Thyroid gland (tissue), 4 donors: ENCODE measurements at regions not wholly inside any gene's neighbourhood (a gene's known extent, or its start where the extent isn't known, plus 50 kb on each side); places are given as distances from the start of the nearest gene placed in this dataset.
A peak's percentile ranks its signal among the peaks of the same experiment; 100 is the strongest.

Experiments used
- DNase-seq, 2 donors: peaks; one replicate each; pipeline ENCODE4 v3.0.0-alpha.2; 2019
- H3K27ac ChIP-seq, 3 donors: fragments of 200-600 bp; sonication (generic); 1 replicate in 2 of 3; 2 replicates in 1 of 3; pipeline ENCODE4 v1.5.1; 2016 to 2019; ENCODE audit warnings: mild to moderate bottlenecking in 1 of 3, moderate library complexity in 1 of 3
- H3K27me3 ChIP-seq: fragments of 200-600 bp; sonication (generic); one replicate; pipeline ENCODE4 v1.5.1; 2019
- H3K36me3 ChIP-seq, 2 donors: fragments of 200-600 bp; sonication (generic); one replicate each; pipeline ENCODE4 v1.5.1; 2016 to 2019
- H3K4me1 ChIP-seq, 2 donors: fragments of 200-600 bp; sonication (generic); one replicate each; pipeline ENCODE4 v1.5.1; 2017 to 2019
- H3K4me3 ChIP-seq, 3 donors: fragments of 200-600 bp; sonication (generic); replicated peaks in 1 of 3; 1 replicate in 2 of 3; 2 replicates in 1 of 3; pipeline ENCODE4 v1.5.1; 2016; ENCODE audit warnings: mild to moderate bottlenecking in 1 of 3
- H3K9me3 ChIP-seq: fragments of 200-600 bp; sonication (generic); one replicate; pipeline ENCODE4 v1.5.1; 2017
- POLR2A ChIP-seq, 2 donors: fragments of 450-650 bp; IDR thresholded peaks; one replicate each; pipeline ENCODE4 v1.6.1; 2017; ENCODE audit warnings: antibody characterized with exemption in 2 of 2, mild to moderate bottlenecking in 2 of 2, moderate library complexity in 1 of 2
- WGBS, 2 donors: methylation state at CpG; one replicate each; pipeline ENCODE4 v1.1.5; 2017; 5-methylcytosine and 5-hydroxymethylcytosine counted together
- intact Hi-C: fragments of 100-400 bp; cut with DNase I; formaldehyde crosslinking; loops from one replicate; pipeline ENCODE4 v1.15.1; 2023
- TF ChIP-seq, protein P1 (sequence below), 6 experiments: fragments of 200-600 bp in 3 of 6; fragments of 450-650 bp in 3 of 6; sonication (generic) in 3 of 6; IDR thresholded peaks; one replicate each; pipeline ENCODE4 v1.5.1; 2016 to 2019; ENCODE audit warnings: antibody characterized with exemption in 6 of 6, mild to moderate bottlenecking in 2 of 6, inconsistent platforms in 1 of 6, moderate library complexity in 1 of 6

DNA sequence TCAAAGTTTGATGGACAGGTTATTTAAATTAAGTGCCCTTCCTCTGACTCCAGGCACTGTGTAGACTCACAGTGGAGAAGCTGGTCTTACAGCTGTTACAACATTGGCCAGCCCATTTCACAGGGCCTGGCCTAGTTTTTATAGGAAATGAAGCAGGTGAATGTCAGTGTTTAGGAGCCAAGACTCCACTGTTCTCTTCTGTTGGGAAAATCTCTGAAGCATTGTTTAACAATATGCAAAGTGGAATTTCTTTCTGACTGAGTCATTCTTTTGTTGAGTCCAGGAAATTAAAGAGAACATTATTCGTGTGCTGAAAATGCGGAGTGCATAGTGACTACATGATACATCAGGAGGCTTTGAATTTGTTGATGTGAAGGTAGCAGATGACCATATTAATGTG lies 64.7 kb downstream of the ARRDC4 start:
- H3K27ac ChIP-seq = no peak overlapping the region
- intact Hi-C loops = no loop called here
- WGBS, 2 donors = 73 to 84% methylated on average over 2 of the region's 2 CpGs
- H3K4me3 ChIP-seq = no peak overlapping the region
- H3K27me3 ChIP-seq = no peaks in the 10 kb centered on the region
- H3K4me1 ChIP-seq = peaks cover 0 to 8% of the 10 kb centered on the region in 2 donors
- no peaks in the 10 kb centered on the region for H3K9me3 ChIP-seq
- no peak for TF ChIP-seq POLR2A (IDR thresholded peaks at IDR 0.05)
- TF ChIP-seq, protein P1, sequence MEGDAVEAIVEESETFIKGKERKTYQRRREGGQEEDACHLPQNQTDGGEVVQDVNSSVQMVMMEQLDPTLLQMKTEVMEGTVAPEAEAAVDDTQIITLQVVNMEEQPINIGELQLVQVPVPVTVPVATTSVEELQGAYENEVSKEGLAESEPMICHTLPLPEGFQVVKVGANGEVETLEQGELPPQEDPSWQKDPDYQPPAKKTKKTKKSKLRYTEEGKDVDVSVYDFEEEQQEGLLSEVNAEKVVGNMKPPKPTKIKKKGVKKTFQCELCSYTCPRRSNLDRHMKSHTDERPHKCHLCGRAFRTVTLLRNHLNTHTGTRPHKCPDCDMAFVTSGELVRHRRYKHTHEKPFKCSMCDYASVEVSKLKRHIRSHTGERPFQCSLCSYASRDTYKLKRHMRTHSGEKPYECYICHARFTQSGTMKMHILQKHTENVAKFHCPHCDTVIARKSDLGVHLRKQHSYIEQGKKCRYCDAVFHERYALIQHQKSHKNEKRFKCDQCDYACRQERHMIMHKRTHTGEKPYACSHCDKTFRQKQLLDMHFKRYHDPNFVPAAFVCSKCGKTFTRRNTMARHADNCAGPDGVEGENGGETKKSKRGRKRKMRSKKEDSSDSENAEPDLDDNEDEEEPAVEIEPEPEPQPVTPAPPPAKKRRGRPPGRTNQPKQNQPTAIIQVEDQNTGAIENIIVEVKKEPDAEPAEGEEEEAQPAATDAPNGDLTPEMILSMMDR (IDR thresholded peaks at IDR 0.05) = no peak
- no peaks in the 10 kb centered on the region for H3K36me3 ChIP-seq
- no peak for DNase-seq

DNA sequence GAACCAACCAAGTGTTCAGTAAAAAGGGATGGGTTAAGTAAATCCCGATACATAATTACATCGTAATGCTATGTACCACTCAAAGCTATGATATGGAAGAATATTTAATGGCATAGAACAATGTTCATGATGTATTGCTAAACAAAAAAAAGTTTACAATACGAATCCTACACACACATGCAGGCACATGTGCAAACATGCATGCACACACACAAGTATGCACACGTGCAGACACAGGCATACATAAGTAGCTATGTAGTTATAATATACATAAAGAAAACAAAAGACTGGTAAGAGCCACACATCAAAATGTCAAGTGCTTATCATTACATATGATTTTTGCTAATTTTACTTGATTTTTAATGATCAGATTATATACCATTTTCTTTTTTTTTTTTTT lies 74.2 kb downstream of the ARRDC4 start:
- no peak overlapping the region for H3K4me3 ChIP-seq
- no peaks in the 10 kb centered on the region for H3K9me3 ChIP-seq
- no peak for DNase-seq
- no peaks in the 10 kb centered on the region for H3K36me3 ChIP-seq
- no peaks in the 10 kb centered on the region for H3K27me3 ChIP-seq
- intact Hi-C loops = no loop called here
- H3K27ac ChIP-seq = no peak overlapping the region
- 76 to 77% methylated on average over 4 of the region's 4 CpGs for WGBS, 2 donors
- no peak for TF ChIP-seq POLR2A (IDR thresholded peaks at IDR 0.05)
- TF ChIP-seq, protein P1 (IDR thresholded peaks at IDR 0.05) = no peak
- peaks cover 0 to 8% of the 10 kb centered on the region in 2 donors for H3K4me1 ChIP-seq

DNA sequence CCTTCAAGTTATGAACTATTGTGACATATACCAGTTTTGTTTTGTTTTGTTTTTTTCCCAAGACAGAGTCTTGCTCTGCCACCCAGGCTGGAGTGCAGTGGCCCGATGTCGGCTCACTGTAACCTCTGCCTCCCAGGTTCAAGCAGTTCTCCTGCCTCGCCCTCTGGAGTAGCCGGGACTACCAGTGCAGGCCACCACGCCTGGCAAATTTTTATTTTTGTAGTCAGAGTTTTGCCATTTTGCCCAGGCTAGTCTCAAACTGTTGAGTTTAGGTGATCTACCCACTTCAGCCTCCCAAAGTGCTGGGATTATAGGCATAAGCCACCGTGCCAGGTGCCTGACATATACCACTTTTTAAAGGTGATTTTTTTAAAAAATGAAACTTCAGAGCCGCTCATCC lies 74.6 kb downstream of the ARRDC4 start:
- intact Hi-C loops = no loop called here
- H3K4me3 ChIP-seq = no peak overlapping the region
- WGBS, 2 donors = 80% methylated on average over 7 of the region's 7 CpGs

DNA sequence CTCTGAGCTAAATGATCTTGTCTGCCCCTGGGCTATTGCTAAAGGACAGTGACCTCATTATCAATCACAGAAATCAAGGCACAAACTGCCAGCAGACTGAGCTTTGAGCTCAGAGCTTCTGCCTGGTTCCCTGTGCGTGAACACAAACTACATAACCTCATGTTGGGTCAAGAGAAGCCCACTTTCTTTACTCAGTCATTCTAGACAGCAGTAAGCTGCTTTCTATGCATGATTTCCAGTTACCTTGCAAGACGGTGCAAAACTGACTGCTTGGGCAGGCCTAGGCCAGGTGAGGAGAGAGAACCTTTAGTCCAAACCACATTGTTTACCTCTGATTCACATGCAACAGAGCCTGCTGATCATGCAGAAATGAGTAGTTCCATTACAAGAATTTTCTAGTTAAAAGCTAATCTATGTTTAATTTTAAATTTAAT lies 75.1 kb downstream of the ARRDC4 start:
- Histone ChIP-seq H3K27me3 (no peaks in the 10 kb centered on the region), H3K4me1 (peaks cover 0 to 16% of the 10 kb centered on the region in 2 donors), H3K4me3 (no peak overlapping the region), H3K27ac (no peak overlapping the region), H3K36me3 (no peaks in the 10 kb centered on the region), H3K9me3 (no peaks in the 10 kb centered on the region)
- DNase-seq = no peak
- WGBS, 2 donors = 87 to 92% methylated on average over 2 of the region's 2 CpGs
- intact Hi-C loops = no loop called here
- TF ChIP-seq, protein P1 (IDR thresholded peaks at IDR 0.05) = no peak
- no peak for TF ChIP-seq POLR2A (IDR thresholded peaks at IDR 0.05)

More for the DNA sequence above, 74.6 kb downstream of the ARRDC4 start:
- Histone ChIP-seq H3K27me3 (no peaks in the 10 kb centered on the region), H3K9me3 (no peaks in the 10 kb centered on the region), H3K27ac (no peak overlapping the region), H3K4me1 (peaks cover 0 to 12% of the 10 kb centered on the region in 2 donors), H3K36me3 (no peaks in the 10 kb centered on the region)
- TF ChIP-seq, protein P1 (IDR thresholded peaks at IDR 0.05) = no peak
- TF ChIP-seq POLR2A (IDR thresholded peaks at IDR 0.05) = no peak
- peak in 1 of 2 donors; percentile 20 for DNase-seq

DNA sequence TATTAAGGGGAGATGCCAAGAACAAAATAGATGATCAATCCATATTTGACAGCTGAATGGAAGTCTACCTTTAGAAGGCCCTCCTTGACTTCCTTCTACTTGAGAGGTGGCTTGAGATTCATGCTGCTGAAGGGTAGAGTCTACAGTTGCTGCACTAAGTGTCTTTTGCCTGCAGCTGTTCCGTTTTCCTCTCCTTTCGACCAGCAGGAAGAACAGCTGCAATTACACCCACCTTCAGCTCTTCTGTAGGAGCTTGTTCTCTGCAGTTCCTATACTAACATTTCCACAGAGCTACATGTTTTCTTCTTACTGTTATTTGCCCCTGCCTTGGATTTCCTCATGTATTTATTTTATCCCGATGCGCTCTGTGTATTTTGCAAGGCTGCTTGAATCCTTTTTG lies 79.1 kb downstream of the ARRDC4 start:
- no peak for TF ChIP-seq POLR2A (IDR thresholded peaks at IDR 0.05)
- TF ChIP-seq, protein P1 (IDR thresholded peaks at IDR 0.05) = no peak
- Histone ChIP-seq H3K27me3 (no peaks in the 10 kb centered on the region), H3K9me3 (no peaks in the 10 kb centered on the region), H3K27ac (no peak overlapping the region), H3K36me3 (no peaks in the 10 kb centered on the region), H3K4me3 (no peak overlapping the region), H3K4me1 (peaks cover 13 to 33% of the 10 kb centered on the region in 2 donors)
- no peak for DNase-seq
- intact Hi-C loops = no loop called here
- 76 to 78% methylated on average over 4 of the region's 4 CpGs for WGBS, 2 donors
